Adrenal gland (tissue), 9 donors: ENCODE measurements at regions not wholly inside any gene's neighbourhood (a gene's known extent, or its start where the extent isn't known, plus 50 kb on each side); places are given as distances from the start of the nearest gene placed in this dataset.
"Not testable (repeated sequence)": the region's sequence is repeated elsewhere in the genome, so short reads cannot be mapped to it uniquely, and the experiment has no call there.

Experiments
- DNase-seq, 7 donors: peaks; one replicate each; pipeline ENCODE4 v3.0.0-alpha.2; 2019 to 2020
- H3K27ac ChIP-seq, 5 donors: fragments of 200-600 bp; sonication (generic) in 4 of 5; 1 replicate in 3 of 5; 2 replicates in 2 of 5; pipeline versions ENCODE4 v1.5.1 to v1.8.0; 2016 to 2020; ENCODE audit warnings: mild to moderate bottlenecking in 1 of 5
- H3K27me3 ChIP-seq: fragments of 200-600 bp; 2 replicates; pipeline ENCODE4 v1.8.0; 2021
- H3K36me3 ChIP-seq, 2 donors: fragments of 200-600 bp; replicated peaks in 1 of 2; 1 replicate in 1 of 2; 2 replicates in 1 of 2; pipeline versions ENCODE4 v1.5.1 to v1.8.0; 2018 to 2022
- H3K4me1 ChIP-seq, 2 donors: fragments of 200-600 bp; replicated peaks in 1 of 2; 1 replicate in 1 of 2; 2 replicates in 1 of 2; pipeline versions ENCODE4 v1.5.1 to v1.8.0; 2018 to 2021
- H3K4me3 ChIP-seq, 4 donors: fragments of 200-600 bp; sonication (generic) in 3 of 4; one replicate each; pipeline ENCODE4 v1.5.1; 2016 to 2018
- H3K9me3 ChIP-seq, 3 donors: fragments of 200-600 bp; sonication (generic) in 1 of 3; replicated peaks in 1 of 3; 1 replicate in 2 of 3; 2 replicates in 1 of 3; pipeline versions ENCODE4 v1.5.1 to v1.8.0; 2016 to 2021
- CTCF ChIP-seq, 6 experiments: fragments of 450-650 bp in 4 of 6; fragments of 200-600 bp in 2 of 6; sonication (generic) in 1 of 6; IDR thresholded peaks; 1 replicate in 5 of 6; 2 replicates in 1 of 6; pipeline versions ENCODE4 v1.5.1 to v1.8.0; 2016 to 2021; ENCODE audit warnings: antibody characterized with exemption in 6 of 6, mild to moderate bottlenecking in 2 of 6, moderate library complexity in 1 of 6
- POLR2A ChIP-seq, 2 donors: fragments of 450-650 bp; IDR thresholded peaks; one replicate each; pipeline ENCODE4 v1.6.1; 2017; ENCODE audit warnings: antibody characterized with exemption in 2 of 2, mild to moderate bottlenecking in 2 of 2, moderate library complexity in 1 of 2
- WGBS, 4 donors: extraction: QIAGEN DNeasy Blood & Tissue Kit in 2 of 4; methylation state at CpG; one replicate each; pipeline versions ENCODE4 v1.1.5 to v1.1.7; 2013 to 2017; 5-methylcytosine and 5-hydroxymethylcytosine counted together
- intact Hi-C, 2 donors: fragments of 100-400 bp; cut with DNase I; formaldehyde crosslinking; loops; one replicate each; pipeline versions ENCODE4 v1.14.1 to v1.15.0; 2022 to 2023
- donor health status: healthy with polysubstance abuse.
- donor health status: Bipolar disorder and iron deficiency.
- donor health status: DM: yes; HTN: yes; CAD: no.
- donor health status: DM: no; HTN: no; CAD: no.
- donor health status: DM: no; HTN: no; CAD: no.

GRCh38 chr3:152688313-152688712, 146.6 kb upstream of the P2RY1 start:
- no peak overlapping the region for H3K4me3 ChIP-seq
- 44 to 73% (median 50%) methylated on average over 3 to 5 of the region's 5 CpGs; no CpG with 5 or more reads in 1 of the 4 donors for WGBS, 4 donors
- intact Hi-C loops: no loop called here

GRCh38 chr3:152692326-152692725, 142.6 kb upstream of the P2RY1 start:
- intact Hi-C loops, H3K36me3 ChIP-seq: not testable (repeated sequence)
- WGBS, 4 donors: 67 to 86% (median 78%) methylated on average over 2 of the region's 2 CpGs

More at GRCh38 chr3:152688313-152688712, 146.6 kb upstream of the P2RY1 start:
- no peaks in the 10 kb centered on the region for H3K4me1 ChIP-seq
- DNase-seq: no peak
- H3K9me3 ChIP-seq: no peaks in the 10 kb centered on the region
- H3K27me3 ChIP-seq: no peaks in the 10 kb centered on the region
- TF ChIP-seq CTCF (IDR thresholded peaks at IDR 0.05) (no peak), POLR2A (IDR thresholded peaks at IDR 0.05) (no peak)
- H3K27ac ChIP-seq: no peak overlapping the region
- no peaks in the 10 kb centered on the region for H3K36me3 ChIP-seq

GRCh38 chr3:152693521-152694250, 141.2 kb upstream of the P2RY1 start:
- H3K27me3 ChIP-seq, H3K9me3 ChIP-seq, H3K4me3 ChIP-seq, H3K36me3 ChIP-seq, H3K27ac ChIP-seq, intact Hi-C loops, DNase-seq, H3K4me1 ChIP-seq: not testable (repeated sequence)
- WGBS, 4 donors: 93 to 100% (median 96%) methylated on average over 1 of the region's 1 CpG

More at GRCh38 chr3:152692326-152692725, 142.6 kb upstream of the P2RY1 start:
- not testable (repeated sequence) for H3K4me1 ChIP-seq, DNase-seq, H3K27me3 ChIP-seq, H3K4me3 ChIP-seq, H3K27ac ChIP-seq, H3K9me3 ChIP-seq

GRCh38 chr3:152695840-152696239, 139.1 kb upstream of the P2RY1 start:
- no peak for DNase-seq
- TF ChIP-seq POLR2A (IDR thresholded peaks at IDR 0.05): no peak
- TF ChIP-seq CTCF (IDR thresholded peaks at IDR 0.05): no peak
- intact Hi-C loops: no loop called here
- Histone ChIP-seq H3K9me3 (no peaks in the 10 kb centered on the region), H3K4me3 (no peak overlapping the region), H3K27ac (no peak overlapping the region), H3K4me1 (no peaks in the 10 kb centered on the region), H3K36me3 (no peaks in the 10 kb centered on the region), H3K27me3 (no peaks in the 10 kb centered on the region)
- 47 to 67% (median 50%) methylated on average over 1 of the region's 1 CpG for WGBS, 4 donors

GRCh38 chr3:152696962-152697361, 138.0 kb upstream of the P2RY1 start:
- no peaks in the 10 kb centered on the region for H3K9me3 ChIP-seq
- H3K27ac ChIP-seq: no peak overlapping the region
- no peaks in the 10 kb centered on the region for H3K36me3 ChIP-seq
- H3K4me3 ChIP-seq: no peak overlapping the region
- H3K27me3 ChIP-seq: no peaks in the 10 kb centered on the region
- intact Hi-C loops: no loop called here
- no peaks in the 10 kb centered on the region for H3K4me1 ChIP-seq
- TF ChIP-seq POLR2A (IDR thresholded peaks at IDR 0.05): no peak
- no peak for TF ChIP-seq CTCF (IDR thresholded peaks at IDR 0.05)
- no peak for DNase-seq
